ENCODE measurements at regions not wholly inside any gene's neighbourhood (a gene's known extent, or its start where the extent isn't known, plus 50 kb on each side); places are given as distances from the start of the nearest gene placed in this dataset.
"Not testable (repeated sequence)": the region's sequence is repeated elsewhere in the genome, so short reads cannot be mapped to it uniquely, and the experiment has no call there.

- DNase-seq, result no peak
Measured at GRCh38 chrX:1853916-1854315, 239.1 kb downstream of the ASMT start.

- not testable (repeated sequence) for DNase-seq
Measured at GRCh38 chrX:1854861-1855260, 240.0 kb downstream of the ASMT start.

- not testable (repeated sequence) for DNase-seq
Measured at GRCh38 chrX:1859266-1859665, 244.4 kb downstream of the ASMT start.

GRCh38 chrX:1860936-1861594 lies 246.2 kb downstream of the ASMT start:
- DNase-seq, result no peak

- not testable (repeated sequence) for DNase-seq
Measured at GRCh38 chrX:1863995-1864394, 249.1 kb downstream of the ASMT start.

GRCh38 chrX:1870421-1870820 lies 255.6 kb downstream of the ASMT start:
- DNase-seq, result no peak

- no peak for DNase-seq
Measured at GRCh38 chrX:1871887-1872286, 257.0 kb downstream of the ASMT start.

- no peak for DNase-seq
Measured at GRCh38 chrX:1873671-1874070, 258.8 kb downstream of the ASMT start.

- no peak for DNase-seq
Measured at GRCh38 chrX:1874416-1874815, 259.6 kb downstream of the ASMT start.

- DNase-seq, result no peak
Measured at GRCh38 chrX:1874899-1875298, 260.0 kb downstream of the ASMT start.

- no peak for DNase-seq
Measured at GRCh38 chrX:1876041-1876440, 261.2 kb downstream of the ASMT start.

- no peak for DNase-seq
Measured at GRCh38 chrX:1877780-1878179, 262.9 kb downstream of the ASMT start.

GRCh38 chrX:1880884-1881817 lies 266.3 kb downstream of the ASMT start:
- not testable (repeated sequence) for DNase-seq

GRCh38 chrX:1883772-1884171 lies 268.9 kb downstream of the ASMT start:
- DNase-seq, result no peak

- no peak for DNase-seq
Measured at GRCh38 chrX:1884446-1884845, 269.6 kb downstream of the ASMT start.

GRCh38 chrX:1885116-1885515 lies 270.3 kb downstream of the ASMT start:
- no peak for DNase-seq

GRCh38 chrX:1888305-1888704 lies 273.4 kb downstream of the ASMT start:
- DNase-seq, result not testable (repeated sequence)

- DNase-seq, result no peak
Measured at GRCh38 chrX:1894026-1894294, 279.1 kb downstream of the ASMT start.

- DNase-seq, result no peak
Measured at GRCh38 chrX:1894740-1895139, 279.9 kb downstream of the ASMT start.

GRCh38 chrX:1895583-1895982 lies 280.7 kb downstream of the ASMT start:
- no peak for DNase-seq

GRCh38 chrX:1899841-1900240 lies 285.0 kb downstream of the ASMT start:
- no peak for DNase-seq

- DNase-seq, result no peak
Measured at GRCh38 chrX:1902901-1903235, 288.0 kb downstream of the ASMT start.

GRCh38 chrX:1903236-1903935 lies 288.5 kb downstream of the ASMT start:
- no peak for DNase-seq

- no peak for DNase-seq
Measured at GRCh38 chrX:1904663-1905218, 289.9 kb downstream of the ASMT start.
